ENCODE measurements at regions not wholly inside any gene's neighbourhood (a gene's known extent, or its start where the extent isn't known, plus 50 kb on each side); places are given as distances from the start of the nearest gene placed in this dataset.

- no peak for TF ChIP-seq CHD7 (IDR thresholded peaks at IDR 0.05; ENCODE audit: insufficient replicate concordance, low read length)
- TF ChIP-seq KDM1A (IDR thresholded peaks at IDR 0.05; ENCODE audit: borderline replicate concordance, low read length), result no peak
- TF ChIP-seq SIX5 (IDR thresholded peaks at IDR 0.05; ENCODE audit: low read depth, low read length), result no peak
- no peak for TF ChIP-seq SIRT6 (IDR thresholded peaks at IDR 0.05; ENCODE audit: low read length)
- no peak for TF ChIP-seq SUZ12 (IDR thresholded peaks at IDR 0.05; ENCODE audit: low read length)
- no peak for TF ChIP-seq NANOG (IDR thresholded peaks at IDR 0.05; ENCODE audit: insufficient read depth, low read depth, low read length, poor library complexity, severe bottlenecking)
Observed at GRCh38 chr10:25820472-25820871, 113.6 kb upstream of the MYO3A start (continued).
